Stomach (tissue), 4 donors: ENCODE measurements at regions not wholly inside any gene's neighbourhood (a gene's known extent, or its start where the extent isn't known, plus 50 kb on each side); places are given as distances from the start of the nearest gene placed in this dataset.

Source experiments
- CTCF ChIP-seq, 7 experiments: fragments of 450-650 bp in 4 of 7; fragments of 200-600 bp in 3 of 7; sonication (generic) in 3 of 7; IDR thresholded peaks; one replicate each; pipeline ENCODE4 v1.5.1; 2016 to 2019; ENCODE audit warnings: antibody characterized with exemption in 7 of 7, control low read depth in 2 of 7, mild to moderate bottlenecking in 1 of 7
- POLR2AphosphoS5 ChIP-seq, 3 donors: sonication (generic); formaldehyde crosslinking; IDR thresholded peaks; one replicate each; pipeline ENCODE4 v1.6.1; 2016; ENCODE audit warnings: antibody characterized with exemption in 3 of 3

DNA sequence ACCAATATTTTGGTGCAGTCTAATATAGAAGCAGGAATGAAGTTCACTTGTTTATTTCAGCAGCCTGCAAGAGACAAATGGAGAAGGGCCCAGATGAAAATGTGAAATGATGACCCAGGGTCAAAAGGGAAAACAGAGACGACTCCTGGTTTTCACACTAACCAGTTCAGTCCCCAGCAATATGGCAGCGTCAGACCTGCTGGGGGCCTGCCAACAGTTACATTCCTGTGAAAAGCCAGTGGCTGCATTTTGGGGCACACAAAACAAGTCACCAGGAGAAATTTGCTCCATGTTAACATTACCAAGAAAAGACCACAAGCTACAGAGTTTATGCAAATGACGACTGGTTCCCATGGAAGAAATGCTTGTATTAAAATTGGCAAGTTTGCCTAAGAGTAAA, 80.2 kb downstream of the CCDC34 start:
- no peak for TF ChIP-seq CTCF (IDR thresholded peaks at IDR 0.05)
- TF ChIP-seq POLR2AphosphoS5 (IDR thresholded peaks at IDR 0.05), result no peak
